K562 (cell line): ENCODE measurements at regions not wholly inside any gene's neighbourhood (a gene's known extent, or its start where the extent isn't known, plus 50 kb on each side); places are given as distances from the start of the nearest gene placed in this dataset.

Experiments used
- ATAC-seq: fragments of 200-7000 bp; cut with Tn5 transposase; 3 replicates; pipeline ENCODE4 v1.9.1; 2020; ENCODE audit warnings: moderate library complexity
- BruUV-seq: library from RNA; stranded (reverse); fragments of 400-500 nt; replicated peaks from 2 replicates; lab custom pipeline; 2021; lab: Mats Ljungman, UMichigan
- CTCF ChIA-PET: fragments of 300-600 bp; formaldehyde crosslinking; extraction: SDS; loops from one replicate; lab custom pipeline; 2021; ENCODE audit warnings: low intra/inter-chr PET ratio; lab: Yijun Ruan, JAX
- POLR2A ChIA-PET: fragments of 300-600, 350-650 bp; sonication (Branson Sonifier 250); formaldehyde crosslinking; extraction: SDS; loops from one replicate; lab custom pipeline; 2021; ENCODE audit warnings: antibody characterized with exemption, inconsistent platforms; lab: Yijun Ruan, JAX
- DNase-seq, 4 experiments: peaks; one replicate each; pipeline versions ENCODE4 v3.0.0 to v3.0.0-alpha.2; 2011 to 2018; ENCODE audit warnings: low spot score in 3 of 4, mixed read lengths in 3 of 4; ENCODE audit errors: extremely low read depth in 1 of 4
- FAIRE-seq: peaks from 2 replicates; lab custom pipeline; 2011; peaks lifted over from hg19 to GRCh38; lab: Jason Lieb, UNC
- H2AFZ ChIP-seq: 2 replicates; pipeline ENCODE4 v1.6.0; 2011; ENCODE audit warnings: low read depth, low read length, control low read depth, inconsistent platforms
- H3K27ac ChIP-seq: fragments of 200-600 bp; 3 replicates; pipeline ENCODE4 v1.8.0; 2011; ENCODE audit warnings: low read depth, mild to moderate bottlenecking, control low read depth, inconsistent platforms, low read length, moderate library complexity, mixed read lengths; ENCODE audit errors: extremely low read depth
- H3K27me3 ChIP-seq, 2 experiments: fragments of 300-600 bp in 1 of 2; 2 replicates in 1 of 2; 3 replicates in 1 of 2; pipeline versions ENCODE4 v1.6.0 to v1.8.0; 2011; ENCODE audit warnings: inconsistent platforms in 2 of 2, low read length in 2 of 2, mild to moderate bottlenecking in 1 of 2, mixed read lengths in 1 of 2, moderate library complexity in 1 of 2; ENCODE audit not compliant: control insufficient read depth in 2 of 2, insufficient read depth in 2 of 2
- H3K36me3 ChIP-seq: fragments of 300-600 bp; 3 replicates; pipeline ENCODE4 v1.8.0; 2011; ENCODE audit warnings: mild to moderate bottlenecking, low read length, inconsistent platforms; ENCODE audit not compliant: control insufficient read depth, insufficient read depth
- H3K4me1 ChIP-seq, 2 experiments: fragments of 200-600 bp in 1 of 2; replicated peaks in 1 of 2; 2 replicates in 1 of 2; 3 replicates in 1 of 2; pipeline versions ENCODE4 v1.5.1 to v1.8.0; 2011; ENCODE audit warnings: inconsistent platforms in 2 of 2, low read length in 2 of 2, mild to moderate bottlenecking in 1 of 2, mixed read lengths in 1 of 2, moderate library complexity in 1 of 2; ENCODE audit not compliant: control insufficient read depth in 2 of 2, insufficient read depth in 2 of 2
- H3K4me2 ChIP-seq: 2 replicates; pipeline ENCODE4 v1.6.1; 2011; ENCODE audit warnings: low read length, control low read depth, inconsistent platforms, mixed read lengths; ENCODE audit not compliant: insufficient read depth
- H3K4me3 ChIP-seq: fragments of 200-600 bp; sonication (generic), shearing (Covaris generic); 2 replicates; pipeline ENCODE4 v1.5.1; 2016; ENCODE audit warnings: control low read depth, inconsistent platforms
- H3K79me2 ChIP-seq: fragments of 200-600 bp; 3 replicates; pipeline ENCODE4 v1.8.0; 2011; ENCODE audit warnings: low read length, inconsistent platforms; ENCODE audit not compliant: control insufficient read depth, insufficient read depth
- H3K9ac ChIP-seq, 2 experiments: 2 replicates each; pipeline versions ENCODE4 v1.6.0 to v1.6.1; 2011; ENCODE audit warnings: low read depth in 2 of 2, low read length in 2 of 2, control low read depth in 1 of 2, inconsistent platforms in 1 of 2, mild to moderate bottlenecking in 1 of 2, mixed read lengths in 1 of 2; ENCODE audit not compliant: insufficient read depth in 1 of 2
- H3K9me1 ChIP-seq: one replicate; pipeline ENCODE4 v1.6.0; 2011; ENCODE audit warnings: inconsistent platforms, mild to moderate bottlenecking, low read length, moderate library complexity; ENCODE audit not compliant: control insufficient read depth, insufficient read depth
- H3K9me3 ChIP-seq: replicated peaks from 2 replicates; pipeline ENCODE4 v1.5.1; 2011; ENCODE audit warnings: low read depth, low read length, inconsistent platforms; ENCODE audit not compliant: control insufficient read depth, insufficient read depth
- H4K20me1 ChIP-seq: replicated peaks from 2 replicates; pipeline ENCODE4 v1.6.1; 2011; ENCODE audit warnings: low read length, inconsistent platforms, mixed read lengths; ENCODE audit not compliant: control insufficient read depth, insufficient read depth
- CLOCK ChIP-seq: fragments of 250-450 bp; sonication (Bioruptor Pico); IDR thresholded peaks from 2 replicates; pipeline ENCODE4 v1.4.0; 2020; ENCODE audit warnings: mild to moderate bottlenecking, moderate library complexity, borderline replicate concordance
- IFI16 ChIP-seq: fragments of 250-450 bp; sonication (Bioruptor Pico); IDR thresholded peaks from 2 replicates; pipeline ENCODE4 v2.1.2; 2022; ENCODE audit warnings: mild to moderate bottlenecking, inconsistent platforms
- MLLT1 ChIP-seq, 2 experiments: fragments of 450-650 bp; IDR thresholded peaks; 2 replicates each; pipeline ENCODE4 v1.6.1; 2016
- U2AF1 ChIP-seq: fragments of 200-400 bp; formaldehyde crosslinking; optimal IDR thresholded peaks from 2 replicates; pipeline ENCODE3; 2017; ENCODE audit warnings: mild to moderate bottlenecking, low read depth, low read length, moderate library complexity
- ZNF280B ChIP-seq: fragments of 250-450 bp; sonication (Bioruptor Pico); IDR thresholded peaks from 2 replicates; pipeline ENCODE4 v1.5.1; 2021; ENCODE audit warnings: mild to moderate bottlenecking
- ZNF740 ChIP-seq, 3 experiments: fragments of 200-800 bp in 1 of 3; sonication (Bioruptor generic) in 1 of 3; sonication (generic) in 1 of 3; formaldehyde crosslinking in 1 of 3; IDR thresholded peaks; 2 replicates each; pipeline versions ENCODE4 v1.6.1 to v1.8.0; 2016 to 2022; ENCODE audit warnings: mild to moderate bottlenecking in 2 of 3, missing compliant biosample characterization in 2 of 3, missing genetic modification characterization in 2 of 3, missing genetic modification reagents in 1 of 3
- WGBS: fragments of 100-300 bp; shearing (Covaris generic); methylation state at CpG from one replicate; pipeline ENCODE4 v1.1.6; 2016; ENCODE audit warnings: low coverage, mixed read lengths; ENCODE audit not compliant: insufficient coverage; ENCODE audit errors: missing lambda C conversion rate; 5-methylcytosine and 5-hydroxymethylcytosine counted together
- in situ Hi-C: fragments of 300-500 bp; cut with MboI; formaldehyde crosslinking; loops from 4 replicates; pipeline ENCODE4 v1.15.0; 2018; ENCODE audit warnings: inconsistent platforms, mixed read lengths
- intact Hi-C: fragments of 100-400 bp; cut with micrococcal nuclease; formaldehyde crosslinking; loops from 2 replicates; pipeline ENCODE4 v1.14.2; 2022

- Histone ChIP-seq H3K4me3 (no peak overlapping the region), H3K9ac (no peak overlapping the region), H3K4me2 (no peak overlapping the region), H3K4me1 (no peaks in the 10 kb centered on the region), H4K20me1 (no peaks in the 10 kb centered on the region), H3K79me2 (no peaks in the 10 kb centered on the region), H3K9me3 (no peaks in the 10 kb centered on the region), H2AFZ (no peak overlapping the region), H3K27me3 (no peaks in the 10 kb centered on the region), H3K9me1 (no peaks in the 10 kb centered on the region), H3K27ac (no peak overlapping the region), H3K36me3 (no peaks in the 10 kb centered on the region)
- POLR2A ChIA-PET: no interaction called here
- DNase-seq: no peak
- ATAC-seq: no peak
- TF ChIP-seq CLOCK (CRISPR knock-in tag): no peak
- no peak for TF ChIP-seq IFI16 (CRISPR knock-in tag)
- intact Hi-C loops (no loop called here), in situ Hi-C loops (no loop called here)
- WGBS: 0% methylated on average over 2 of the region's 2 CpGs
- BruUV-seq: no TSS peak
- FAIRE-seq: no peak
- CTCF ChIA-PET: no interaction called here
Observed at GRCh38 chr17:12505866-12506265, 159.8 kb upstream of the MYOCD start.

GRCh38 chr17:12507026-12507595 lies 158.6 kb upstream of the MYOCD start:
- H3K27me3 ChIP-seq: no peaks in the 10 kb centered on the region
- H4K20me1 ChIP-seq: no peaks in the 10 kb centered on the region
- intact Hi-C loops (no loop called here), in situ Hi-C loops (no loop called here)
- H3K27ac ChIP-seq: no peak overlapping the region
- H3K9ac ChIP-seq: no peak overlapping the region
- no peak overlapping the region for H3K4me2 ChIP-seq
- no TSS peak for BruUV-seq
- no peak overlapping the region for H3K4me3 ChIP-seq
- POLR2A ChIA-PET: no interaction called here
- DNase-seq (no peak), ATAC-seq (no peak), FAIRE-seq (no peak)
- CTCF ChIA-PET: no interaction called here
- no peaks in the 10 kb centered on the region for H3K36me3 ChIP-seq
- H3K9me1 ChIP-seq: no peaks in the 10 kb centered on the region
- no peak overlapping the region for H2AFZ ChIP-seq
- WGBS: 0% methylated on average over 9 of the region's 9 CpGs
- no peaks in the 10 kb centered on the region for H3K9me3 ChIP-seq
- H3K4me1 ChIP-seq: no peaks in the 10 kb centered on the region
- no peaks in the 10 kb centered on the region for H3K79me2 ChIP-seq
- TF ChIP-seq ZNF280B (CRISPR knock-in tag) (no peak), MLLT1 (IDR thresholded peaks at IDR 0.05) (no peak), ZNF740 (CRISPR knock-in tag; IDR thresholded peaks at IDR 0.05) (no peak), ZNF740 (tag; IDR thresholded peaks at IDR 0.05) (no peak), U2AF1 (no peak)
